ENCODE measurements at regions not wholly inside any gene's neighbourhood (a gene's known extent, or its start where the extent isn't known, plus 50 kb on each side); places are given as distances from the start of the nearest gene placed in this dataset.

- no TSS peak for BruUV-seq (replicated peaks)
- H3K4me1 ChIP-seq (ENCODE audit: control insufficient read depth, extremely low read depth, insufficient read depth, low read length), result no peaks in the 10 kb centered on the region
- no peaks in the 10 kb centered on the region for H3K79me2 ChIP-seq (ENCODE audit: control insufficient read depth, insufficient read depth, low read length)
- DNase-seq (ENCODE audit: low read depth, low spot score) (no peak), FAIRE-seq (no peak)
- no peaks in the 10 kb centered on the region for H4K20me1 ChIP-seq (replicated peaks; ENCODE audit: control insufficient read depth, extremely low read depth, insufficient read depth, low read length)
- TF ChIP-seq MYC (IDR thresholded peaks at IDR 0.05; ENCODE audit: low read depth, low read length), result no peak
- no peak for TF ChIP-seq GATA2 (IDR thresholded peaks at IDR 0.05; ENCODE audit: insufficient read depth, insufficient read length, low read depth, low read length)
- TF ChIP-seq POLR2AphosphoS5 (IDR thresholded peaks at IDR 0.05; ENCODE audit: insufficient read depth, low read depth, low read length), result no peak
- no peak for TF ChIP-seq EZH2 (IDR thresholded peaks at IDR 0.05; ENCODE audit: borderline replicate concordance, low read depth, low read length, severe bottlenecking)
- TF ChIP-seq MAX (IDR thresholded peaks at IDR 0.05; ENCODE audit: insufficient read depth, insufficient read length), result no peak
- no peak for TF ChIP-seq CTCF (IDR thresholded peaks at IDR 0.05; ENCODE audit: extremely low read depth in 1 of 2, insufficient read depth in 1 of 2, low read depth in 1 of 2, low read length in 2 of 2)
- no peak for TF ChIP-seq POLR2A (IDR thresholded peaks at IDR 0.05; ENCODE audit: low read depth, low read length)
- TF ChIP-seq FOS (IDR thresholded peaks at IDR 0.05; ENCODE audit: borderline replicate concordance, insufficient read depth, low read length), result no peak
- no peak for TF ChIP-seq JUN (IDR thresholded peaks at IDR 0.05; ENCODE audit: borderline replicate concordance, insufficient read depth, insufficient read length, low read depth)
- no peaks in the 10 kb centered on the region for H3K9me1 ChIP-seq (replicated peaks; ENCODE audit: control insufficient read depth, extremely low read depth, insufficient read depth, low read length)
- POLR2A ChIA-PET, result no interaction called here
- dilution Hi-C loops (cut with MboI; ENCODE audit: extremely low pct_ligation_motif_present, low sequenced_read_pairs), result no loop called here
- H3K27ac ChIP-seq (ENCODE audit: insufficient read depth, low read depth, low read length), result no peak overlapping the region
- H3K4me3 ChIP-seq (replicated peaks in 1 of 3; ENCODE audit: insufficient read depth in 1 of 3, low read depth in 1 of 3, low read length in 3 of 3), result no peak overlapping the region
- no peaks in the 10 kb centered on the region for H3K27me3 ChIP-seq (ENCODE audit: control insufficient read depth in 2 of 2, insufficient read depth in 2 of 2, low read length in 2 of 2)
- intact Hi-C loops (cut with micrococcal nuclease), result no loop called here
- H2AFZ ChIP-seq (ENCODE audit: low read depth, low read length), result no peak overlapping the region
- no peaks in the 10 kb centered on the region for H3K36me3 ChIP-seq (ENCODE audit: control insufficient read depth in 2 of 2, extremely low read depth in 1 of 2, insufficient read depth in 2 of 2, low read length in 2 of 2)
- no peak overlapping the region for H3K4me2 ChIP-seq (ENCODE audit: insufficient read depth, low read length)
- CTCF ChIA-PET, result no interaction called here
- H3K9ac ChIP-seq (replicated peaks; ENCODE audit: extremely low read depth, insufficient read depth, low read length), result no peak overlapping the region
- no peaks in the 10 kb centered on the region for H3K9me3 ChIP-seq (replicated peaks; ENCODE audit: control insufficient read depth, insufficient read depth, low read length)
These were observed 556.5 kb upstream of the SEMA6A start for GRCh38 chr5:117131048-117131679.
